CD14-positive monocyte (primary cell): ENCODE measurements at regions not wholly inside any gene's neighbourhood (a gene's known extent, or its start where the extent isn't known, plus 50 kb on each side); places are given as distances from the start of the nearest gene placed in this dataset.

Experiments
- DNase-seq, 3 donors: peaks; one replicate each; pipeline ENCODE4 v3.0.0-alpha.2; 2011 to 2022
- H2AFZ ChIP-seq: 2 replicates; pipeline ENCODE4 v1.6.0; 2012; ENCODE audit warnings: mild to moderate bottlenecking, low read depth, low read length, inconsistent platforms; ENCODE audit not compliant: insufficient read depth, poor library complexity, severe bottlenecking
- H3K27ac ChIP-seq, 2 donors: 1 replicate in 1 of 2; 2 replicates in 1 of 2; pipeline ENCODE4 v1.5.1; 2012 to 2013; ENCODE audit warnings: low read length in 2 of 2, control low read depth in 1 of 2, inconsistent platforms in 1 of 2, low read depth in 1 of 2, mild to moderate bottlenecking in 1 of 2
- H3K27me3 ChIP-seq, 2 donors: one replicate each; pipeline versions ENCODE4 v1.6.0 to v1.6.1; 2011 to 2013; ENCODE audit warnings: low read length in 2 of 2; ENCODE audit not compliant: control insufficient read depth in 2 of 2, insufficient read depth in 2 of 2
- H3K36me3 ChIP-seq, 2 donors: replicated peaks in 1 of 2; 1 replicate in 1 of 2; 2 replicates in 1 of 2; pipeline versions ENCODE4 v1.5.1 to v1.6.1; 2012 to 2013; ENCODE audit warnings: low read length in 2 of 2, control low read depth in 1 of 2, inconsistent platforms in 1 of 2, mild to moderate bottlenecking in 1 of 2; ENCODE audit not compliant: insufficient read depth in 2 of 2, control insufficient read depth in 1 of 2
- H3K4me1 ChIP-seq, 2 donors: 1 replicate in 1 of 2; 2 replicates in 1 of 2; pipeline versions ENCODE4 v1.5.1 to v1.6.1; 2012 to 2013; ENCODE audit warnings: low read length in 2 of 2, control low read depth in 1 of 2, inconsistent platforms in 1 of 2, mild to moderate bottlenecking in 1 of 2, moderate library complexity in 1 of 2; ENCODE audit not compliant: insufficient read depth in 2 of 2, control insufficient read depth in 1 of 2
- H3K4me2 ChIP-seq: replicated peaks from 2 replicates; pipeline ENCODE3; 2012; ENCODE audit warnings: low read length, moderate library complexity, mild to moderate bottlenecking; ENCODE audit not compliant: poor library complexity, severe bottlenecking; ENCODE audit errors: extremely low read depth
- H3K4me3 ChIP-seq, 3 experiments: fragments of 200-600 bp in 1 of 3; sonication (generic) in 1 of 3; replicated peaks in 1 of 3; 1 replicate in 2 of 3; 2 replicates in 1 of 3; pipeline ENCODE4 v1.5.1; 2011 to 2013; ENCODE audit warnings: low read length in 3 of 3, mild to moderate bottlenecking in 3 of 3, control low read depth in 2 of 3, low read depth in 2 of 3, inconsistent platforms in 1 of 3, moderate library complexity in 1 of 3
- H3K79me2 ChIP-seq: 2 replicates; pipeline ENCODE4 v1.6.0; 2012; ENCODE audit warnings: mild to moderate bottlenecking, control low read depth, inconsistent platforms, low read length, moderate library complexity; ENCODE audit not compliant: insufficient read depth
- H3K9ac ChIP-seq: 2 replicates; pipeline ENCODE4 v1.6.0; 2017; ENCODE audit warnings: low read length, mild to moderate bottlenecking; ENCODE audit not compliant: insufficient read depth, poor library complexity, severe bottlenecking
- H3K9me3 ChIP-seq, 2 donors: replicated peaks in 1 of 2; 1 replicate in 1 of 2; 2 replicates in 1 of 2; pipeline versions ENCODE4 v1.5.1 to v1.6.1; 2012 to 2013; ENCODE audit warnings: low read length in 2 of 2, control low read depth in 1 of 2; ENCODE audit not compliant: control insufficient read depth in 1 of 2, insufficient read depth in 1 of 2
- H4K20me1 ChIP-seq: 2 replicates; pipeline ENCODE4 v1.6.0; 2012; ENCODE audit warnings: mild to moderate bottlenecking, low read length, control low read depth, moderate library complexity; ENCODE audit not compliant: insufficient read depth
- H3K27ac Mint-ChIP-seq, 7 donors: one replicate each; pipeline ENCODE4 v1.8.0; 2020; ENCODE audit warnings: mild to moderate bottlenecking in 7 of 7, mixed read lengths in 7 of 7, moderate library complexity in 6 of 7, inconsistent platforms in 2 of 7
- H3K27me3 Mint-ChIP-seq, 3 donors: one replicate each; pipeline ENCODE4 v1.8.0; 2021 to 2022; ENCODE audit warnings: low read depth in 3 of 3, mild to moderate bottlenecking in 3 of 3, mixed read lengths in 3 of 3, moderate library complexity in 3 of 3, inconsistent platforms in 1 of 3
- H3K36me3 Mint-ChIP-seq, 2 donors: one replicate each; pipeline ENCODE4 v1.8.0; 2020; ENCODE audit warnings: mixed read lengths in 2 of 2, inconsistent platforms in 1 of 2, mild to moderate bottlenecking in 1 of 2
- H3K4me1 Mint-ChIP-seq: one replicate; pipeline ENCODE4 v1.8.0; 2020; ENCODE audit warnings: mild to moderate bottlenecking, mixed read lengths
- H3K4me3 Mint-ChIP-seq, 2 donors: one replicate each; pipeline ENCODE4 v1.8.0; 2020; ENCODE audit warnings: mild to moderate bottlenecking in 2 of 2, mixed read lengths in 2 of 2, moderate library complexity in 1 of 2
- H3K9me3 Mint-ChIP-seq, 7 donors: one replicate each; pipeline ENCODE4 v1.8.0; 2020 to 2022; ENCODE audit warnings: mixed read lengths in 7 of 7, mild to moderate bottlenecking in 6 of 7, moderate library complexity in 6 of 7, inconsistent platforms in 2 of 7
- WGBS: methylation state at CpG from one replicate; pipeline ENCODE4 v1.1.5; 2013; ENCODE audit warnings: missing lambda C conversion rate; ENCODE audit not compliant: insufficient coverage; 5-methylcytosine and 5-hydroxymethylcytosine counted together
- intact Hi-C, 2 donors: fragments of 100-400 bp; cut with micrococcal nuclease; formaldehyde crosslinking; loops; one replicate each; pipeline versions ENCODE4 v1.15.0 to v1.15.1; 2023
- TF ChIP-seq, protein P1 (sequence below): fragments of 200-600 bp; IDR thresholded peaks from one replicate; pipeline ENCODE4 v1.8.0; 2022; ENCODE audit warnings: antibody characterized with exemption, mild to moderate bottlenecking

DNA sequence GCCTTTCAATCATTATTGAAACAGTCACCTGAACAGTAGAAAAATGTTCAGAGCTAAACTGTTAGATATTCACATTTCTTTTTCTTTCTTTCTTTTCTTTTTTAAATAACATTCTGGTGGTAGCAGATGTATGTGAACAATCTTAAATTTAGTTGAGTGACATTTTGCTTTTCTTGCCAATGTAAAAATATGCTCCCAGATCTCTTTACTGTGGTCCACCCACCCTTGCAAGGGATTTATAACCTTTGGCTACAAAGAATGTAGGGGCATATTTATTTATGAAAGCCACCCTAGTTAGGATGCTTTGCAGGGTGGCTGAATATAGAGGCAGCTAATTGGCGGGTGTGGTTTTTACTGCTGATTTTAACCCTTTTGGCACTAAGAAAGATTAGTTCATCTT is 473.9 kb downstream of the MFSD1 start:
- no peak overlapping the region for H3K4me3 Mint-ChIP-seq
- H3K9me3 ChIP-seq, result no peaks in the 10 kb centered on the region
- H3K4me1 ChIP-seq, result no peaks in the 10 kb centered on the region
- H4K20me1 ChIP-seq, result no peaks in the 10 kb centered on the region
- H3K36me3 Mint-ChIP-seq, result no peaks in the 10 kb centered on the region
- H3K27ac ChIP-seq, result no peak overlapping the region
- H2AFZ ChIP-seq, result no peak overlapping the region
- WGBS, result no CpG with 5 or more reads among the region's 1 CpG
- H3K9ac ChIP-seq, result no peak overlapping the region
- H3K79me2 ChIP-seq, result no peaks in the 10 kb centered on the region
- TF ChIP-seq, protein P1, sequence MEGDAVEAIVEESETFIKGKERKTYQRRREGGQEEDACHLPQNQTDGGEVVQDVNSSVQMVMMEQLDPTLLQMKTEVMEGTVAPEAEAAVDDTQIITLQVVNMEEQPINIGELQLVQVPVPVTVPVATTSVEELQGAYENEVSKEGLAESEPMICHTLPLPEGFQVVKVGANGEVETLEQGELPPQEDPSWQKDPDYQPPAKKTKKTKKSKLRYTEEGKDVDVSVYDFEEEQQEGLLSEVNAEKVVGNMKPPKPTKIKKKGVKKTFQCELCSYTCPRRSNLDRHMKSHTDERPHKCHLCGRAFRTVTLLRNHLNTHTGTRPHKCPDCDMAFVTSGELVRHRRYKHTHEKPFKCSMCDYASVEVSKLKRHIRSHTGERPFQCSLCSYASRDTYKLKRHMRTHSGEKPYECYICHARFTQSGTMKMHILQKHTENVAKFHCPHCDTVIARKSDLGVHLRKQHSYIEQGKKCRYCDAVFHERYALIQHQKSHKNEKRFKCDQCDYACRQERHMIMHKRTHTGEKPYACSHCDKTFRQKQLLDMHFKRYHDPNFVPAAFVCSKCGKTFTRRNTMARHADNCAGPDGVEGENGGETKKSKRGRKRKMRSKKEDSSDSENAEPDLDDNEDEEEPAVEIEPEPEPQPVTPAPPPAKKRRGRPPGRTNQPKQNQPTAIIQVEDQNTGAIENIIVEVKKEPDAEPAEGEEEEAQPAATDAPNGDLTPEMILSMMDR, result no peak
- H3K4me2 ChIP-seq, result no peak overlapping the region
- DNase-seq, result no peak
- H3K36me3 ChIP-seq, result no peaks in the 10 kb centered on the region
- H3K9me3 Mint-ChIP-seq, result peaks cover 0 to 3% (median 0%) of the 10 kb centered on the region in 7 donors
- H3K27me3 ChIP-seq, result no peaks in the 10 kb centered on the region
- H3K27me3 Mint-ChIP-seq, result peaks cover 0 to 4% (median 0%) of the 10 kb centered on the region in 3 donors
- H3K27ac Mint-ChIP-seq, result no peak overlapping the region
- H3K4me3 ChIP-seq, result no peak overlapping the region
- intact Hi-C loops, result no loop called here
- H3K4me1 Mint-ChIP-seq, result no peaks in the 10 kb centered on the region

GRCh38 chr3:159277814-159278213 is 476.0 kb downstream of the MFSD1 start:
- Histone ChIP-seq H3K27me3 (no peaks in the 10 kb centered on the region), H3K27ac (no peak overlapping the region), H3K79me2 (no peaks in the 10 kb centered on the region), H3K4me1 (no peaks in the 10 kb centered on the region), H2AFZ (no peak overlapping the region), H3K9ac (no peak overlapping the region), H3K9me3 (no peaks in the 10 kb centered on the region), H3K36me3 (no peaks in the 10 kb centered on the region), H3K4me3 (no peak overlapping the region), H4K20me1 (no peaks in the 10 kb centered on the region), H3K4me2 (no peak overlapping the region)
- Mint-ChIP-seq H3K36me3 (no peaks in the 10 kb centered on the region), H3K9me3 (peaks cover 0 to 3% (median 0%) of the 10 kb centered on the region in 7 donors), H3K27me3 (peaks cover 0 to 4% (median 0%) of the 10 kb centered on the region in 3 donors), H3K4me1 (no peaks in the 10 kb centered on the region), H3K27ac (no peak overlapping the region), H3K4me3 (no peak overlapping the region)
- no peak for DNase-seq
- WGBS, result no CpG with 5 or more reads among the region's 5 CpGs
- TF ChIP-seq, protein P1, result no peak
- intact Hi-C loops, result no loop called here
